ENCODE measurements at regions not wholly inside any gene's neighbourhood (a gene's known extent, or its start where the extent isn't known, plus 50 kb on each side); places are given as distances from the start of the nearest gene placed in this dataset.

GRCh38 chr6:132244744-132245143 is 156.5 kb downstream of the MOXD1 start:
- DNase-seq: no peak

GRCh38 chr6:132236744-132237143 is 164.5 kb downstream of the MOXD1 start:
- no peak for DNase-seq

DNA sequence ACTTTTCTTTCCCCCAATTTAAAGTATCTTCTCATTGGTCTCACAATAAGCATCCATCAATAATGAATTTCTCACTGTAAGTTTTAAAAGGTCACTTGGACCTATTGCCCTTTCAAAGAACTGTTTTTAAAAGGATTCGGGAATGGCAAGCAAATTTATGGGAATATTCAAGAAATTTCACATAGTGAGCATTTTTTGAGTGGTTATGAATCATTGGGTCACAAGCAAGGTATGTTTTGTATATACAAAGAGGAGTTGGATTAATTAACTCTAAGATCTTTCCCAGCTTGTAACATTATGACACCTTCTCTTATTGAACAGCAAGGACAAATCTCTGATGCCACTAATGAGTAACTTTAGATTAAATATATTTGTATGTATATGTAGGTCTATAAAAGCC is 165.0 kb downstream of the MOXD1 start:
- no peak for DNase-seq

DNA sequence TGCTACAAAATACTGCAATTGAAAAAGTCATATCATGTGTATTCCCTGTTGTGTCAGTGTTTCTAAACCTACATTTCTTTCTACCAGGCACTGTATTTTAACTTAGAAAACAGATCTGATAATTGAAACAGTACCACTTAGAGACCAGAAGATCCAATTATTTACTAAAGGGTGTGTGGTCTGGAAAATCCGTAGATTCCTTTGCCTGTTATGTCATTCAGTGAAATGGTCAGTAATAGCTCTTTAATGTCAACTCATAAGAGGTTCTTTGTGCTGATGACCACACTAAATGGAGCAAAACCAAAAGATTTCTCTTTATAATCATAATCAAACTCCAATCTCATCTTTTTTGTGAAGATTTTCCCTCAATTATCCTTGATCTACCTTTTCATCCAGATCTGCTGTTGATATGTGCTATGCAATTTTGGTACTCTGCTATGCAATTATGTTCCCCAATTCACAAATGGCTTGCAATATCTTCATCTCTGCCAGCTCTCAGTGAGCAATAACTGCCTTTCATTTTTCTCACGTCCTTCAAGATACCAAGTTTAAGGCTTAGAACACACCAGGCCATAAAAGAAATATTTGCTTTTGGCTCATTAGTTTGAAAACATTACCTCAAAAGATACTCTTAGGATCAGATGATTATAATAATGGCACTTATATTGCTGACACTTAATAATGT is 165.5 kb downstream of the MOXD1 start:
- DNase-seq: no peak

DNA sequence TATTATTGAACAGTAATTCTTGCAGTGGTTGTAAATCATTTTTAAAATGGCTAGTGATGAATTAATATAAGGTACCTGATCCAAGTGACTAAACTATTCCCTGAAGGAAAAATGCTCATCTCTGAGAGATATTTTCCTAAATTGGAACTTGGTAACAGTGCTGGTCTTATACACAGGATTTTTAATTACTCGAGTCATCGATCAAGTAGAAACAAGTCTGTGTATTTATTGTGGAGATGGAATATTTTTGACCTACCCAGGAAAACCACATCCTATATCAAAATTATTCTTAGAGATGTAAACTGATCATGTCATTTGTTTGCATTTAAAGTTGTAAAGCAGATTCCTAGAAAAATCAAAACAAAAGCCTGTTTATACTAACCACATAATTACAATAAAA is 166.9 kb downstream of the MOXD1 start:
- DNase-seq: no peak

DNA sequence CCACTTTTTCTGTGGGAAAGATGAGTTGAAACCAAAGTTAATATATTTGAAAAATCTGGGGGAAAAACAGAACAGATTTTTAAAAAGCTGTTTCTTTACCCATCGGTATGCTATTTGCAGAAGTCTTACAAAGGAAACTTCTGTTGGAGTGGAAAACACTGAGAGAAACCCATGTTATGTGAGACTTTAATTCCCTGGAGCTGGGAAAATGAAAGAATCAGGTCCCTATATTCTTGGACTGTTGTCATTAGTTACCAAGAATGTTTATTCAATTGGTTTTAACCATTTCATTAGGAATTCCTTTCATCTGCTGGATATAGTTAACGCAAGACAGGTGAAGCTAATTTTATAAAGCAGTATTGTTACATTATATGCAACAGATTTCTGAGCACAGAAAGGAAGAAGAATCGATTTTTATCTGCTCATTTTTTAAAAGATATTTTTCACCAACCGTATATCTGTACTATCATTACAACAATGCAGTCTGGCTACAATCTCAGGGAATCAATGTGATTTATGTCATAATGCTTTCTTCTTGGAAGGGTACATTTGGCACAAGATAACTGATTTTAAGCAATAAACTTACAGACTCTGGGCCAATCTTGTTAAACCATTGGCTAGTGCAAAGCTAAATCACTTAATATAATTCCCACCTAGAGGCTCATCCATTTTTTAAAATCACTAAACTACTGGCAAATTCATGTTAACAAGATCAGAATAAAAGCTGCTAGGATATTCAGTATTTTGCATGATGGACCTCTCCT is 170.0 kb downstream of the MOXD1 start:
- no peak for DNase-seq

GRCh38 chr6:132228894-132229293 is 172.4 kb downstream of the MOXD1 start:
- no peak for DNase-seq

DNA sequence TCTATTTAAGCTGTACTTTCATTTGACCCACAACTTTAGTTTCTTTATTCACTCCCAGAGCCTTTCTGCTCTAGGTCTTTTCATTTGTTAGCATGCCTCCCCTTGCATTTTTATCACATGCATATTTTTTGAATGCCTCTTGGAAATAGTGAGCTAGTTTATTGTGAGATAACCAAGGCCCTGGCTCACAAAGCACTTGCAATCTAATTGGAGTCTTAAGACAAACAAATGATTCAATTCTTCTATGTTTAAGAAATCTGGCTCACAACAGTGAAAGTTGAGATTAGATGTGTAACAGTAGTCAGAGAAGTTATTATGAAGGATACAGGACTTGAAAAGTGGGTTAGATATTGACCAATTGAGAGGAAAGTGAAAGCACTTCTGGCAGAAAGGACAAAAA is 173.4 kb downstream of the MOXD1 start:
- DNase-seq: no peak

- no peak for DNase-seq
Observed at GRCh38 chr6:132224943-132225342, 176.3 kb downstream of the MOXD1 start.

GRCh38 chr6:132220800-132221199 is 180.5 kb downstream of the MOXD1 start:
- DNase-seq: no peak

DNA sequence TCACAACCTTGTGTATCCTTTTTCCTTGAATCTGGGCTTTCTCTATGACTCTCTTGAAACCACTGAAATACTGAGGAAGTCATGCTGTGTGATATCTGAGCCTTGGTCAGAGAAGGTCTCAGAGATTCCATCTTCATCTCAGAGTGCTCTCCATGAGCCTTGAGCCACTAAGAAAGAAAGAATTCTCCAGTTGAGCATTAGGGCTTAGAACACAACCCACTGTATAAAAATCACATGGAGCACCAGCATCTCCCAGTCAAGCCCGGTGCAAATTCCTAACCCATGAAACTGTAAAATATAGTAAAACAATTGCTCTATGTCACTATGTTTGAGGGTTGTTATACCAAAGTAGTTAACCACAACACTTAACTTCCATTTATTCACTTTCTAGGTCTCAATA is 181.4 kb downstream of the MOXD1 start:
- no peak for DNase-seq

DNA sequence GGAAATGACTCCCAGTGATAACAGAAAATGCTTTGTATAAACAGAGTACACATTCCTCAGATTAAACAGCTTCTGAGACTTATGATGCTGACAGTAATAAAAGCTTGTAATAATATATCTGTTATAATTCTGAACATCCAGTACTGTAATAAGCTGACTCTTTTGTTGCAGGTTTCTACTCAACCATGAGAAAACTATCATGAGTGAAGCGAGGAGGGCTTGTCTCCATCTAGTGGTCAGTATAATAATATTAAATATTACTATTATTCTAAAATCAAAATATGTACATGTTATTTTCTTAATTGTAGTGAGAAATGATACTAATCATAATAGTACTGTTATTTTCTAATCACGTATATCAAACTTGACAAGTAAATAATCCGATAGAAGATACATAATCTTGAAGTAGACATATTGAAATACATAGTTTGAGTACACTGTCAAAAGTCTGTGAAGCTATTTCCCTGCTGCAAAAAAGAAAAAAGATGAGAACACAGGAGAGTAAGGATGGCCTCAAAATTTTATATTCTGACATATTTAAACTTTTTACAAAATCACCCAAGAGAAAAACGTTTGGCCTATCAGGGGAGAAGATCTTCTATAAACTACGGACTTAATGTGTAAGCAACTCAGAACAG is 183.1 kb downstream of the MOXD1 start:
- no peak for DNase-seq

DNA sequence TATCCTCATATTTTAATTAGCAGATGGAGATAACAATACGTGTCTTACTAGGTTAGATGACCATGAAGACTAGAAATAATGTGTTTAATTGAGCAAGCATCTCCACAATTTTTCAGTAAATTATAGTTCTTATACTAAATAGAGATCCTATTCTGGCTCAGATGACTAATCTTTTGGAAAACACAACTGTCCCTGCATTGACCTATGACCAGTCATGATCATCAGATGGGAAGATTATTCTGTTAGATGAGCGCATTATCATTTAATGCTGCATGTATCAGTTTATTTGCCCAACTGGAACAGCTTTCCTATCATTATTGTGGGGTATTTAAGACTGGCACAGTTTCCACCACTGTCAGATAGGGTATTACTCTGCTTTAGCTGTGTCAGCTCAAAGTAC is 185.5 kb downstream of the MOXD1 start:
- no peak for DNase-seq

DNA sequence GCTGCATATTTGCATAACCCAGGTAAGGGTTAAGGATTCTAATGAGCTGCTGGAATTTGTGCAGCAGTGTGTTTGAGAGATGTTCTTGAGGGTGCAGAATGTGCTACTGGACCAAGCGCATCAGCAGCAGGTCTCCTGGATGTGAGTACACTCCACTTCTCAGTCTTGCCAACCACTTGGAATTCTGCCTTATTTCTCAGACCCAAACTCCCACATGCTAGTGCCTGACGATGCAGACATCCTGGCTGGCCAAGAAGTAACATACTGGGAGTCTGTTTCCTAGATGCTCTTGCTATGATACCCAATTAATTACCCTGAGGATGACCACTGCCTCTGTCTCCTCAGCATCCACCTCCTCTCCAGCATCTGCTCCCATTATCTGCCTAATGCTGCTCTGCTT is 186.6 kb downstream of the MOXD1 start:
- no peak for DNase-seq

GRCh38 chr6:132213732-132214131 is 187.5 kb downstream of the MOXD1 start:
- no peak for DNase-seq

- no peak for DNase-seq
Observed at GRCh38 chr6:132213191-132213590, 188.1 kb downstream of the MOXD1 start.

DNA sequence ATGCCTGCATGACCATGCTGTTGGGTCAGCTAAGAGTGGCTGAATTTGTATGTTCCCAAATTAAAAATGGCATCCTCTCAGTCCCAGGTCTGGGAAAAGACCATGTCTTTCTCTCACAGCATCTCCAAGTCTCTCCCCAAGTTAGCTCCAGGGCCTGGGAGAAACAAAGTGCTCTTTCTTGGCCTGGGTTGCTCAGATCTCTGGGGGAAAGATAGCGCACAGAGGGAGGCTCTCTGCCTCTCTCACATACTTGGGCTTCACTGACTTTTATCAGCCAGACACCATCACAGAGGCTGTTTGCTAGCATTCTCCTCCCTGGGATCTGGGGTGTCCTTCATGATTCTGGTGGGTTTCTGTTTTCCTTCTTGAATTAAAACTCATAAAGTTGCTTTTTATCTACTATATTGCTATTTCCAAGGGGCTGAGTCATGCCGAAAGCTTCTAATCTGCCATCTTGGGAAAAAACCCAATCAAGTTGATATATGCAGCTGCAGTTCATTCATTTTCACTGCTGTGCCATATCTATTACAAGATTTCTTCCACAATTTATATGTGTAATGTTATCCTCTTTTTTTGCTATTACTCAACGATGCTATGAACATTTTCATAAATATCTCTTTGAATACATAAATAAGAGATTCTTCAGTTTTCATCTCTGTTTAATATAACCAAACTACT is 190.2 kb downstream of the MOXD1 start:
- DNase-seq: no peak

DNA sequence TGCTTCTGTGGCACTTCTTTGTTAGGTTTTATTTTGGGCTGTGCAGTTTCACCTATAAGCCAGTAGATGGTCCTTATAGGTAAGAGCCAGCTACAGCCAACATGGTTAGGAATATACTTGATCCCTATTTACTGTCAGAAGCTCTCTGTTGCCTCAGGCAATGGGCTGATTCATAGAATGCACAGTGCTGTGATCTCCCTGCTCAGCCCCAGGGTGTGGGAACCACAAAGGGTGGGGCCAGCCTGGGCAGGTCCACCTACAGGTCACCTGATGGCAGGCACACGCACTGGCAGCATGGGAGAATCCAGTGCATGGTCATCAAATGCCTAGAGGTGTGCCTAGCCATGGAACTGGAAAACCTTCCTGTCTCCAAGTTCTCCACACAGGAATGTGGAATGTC is 191.9 kb downstream of the MOXD1 start:
- DNase-seq: no peak

DNA sequence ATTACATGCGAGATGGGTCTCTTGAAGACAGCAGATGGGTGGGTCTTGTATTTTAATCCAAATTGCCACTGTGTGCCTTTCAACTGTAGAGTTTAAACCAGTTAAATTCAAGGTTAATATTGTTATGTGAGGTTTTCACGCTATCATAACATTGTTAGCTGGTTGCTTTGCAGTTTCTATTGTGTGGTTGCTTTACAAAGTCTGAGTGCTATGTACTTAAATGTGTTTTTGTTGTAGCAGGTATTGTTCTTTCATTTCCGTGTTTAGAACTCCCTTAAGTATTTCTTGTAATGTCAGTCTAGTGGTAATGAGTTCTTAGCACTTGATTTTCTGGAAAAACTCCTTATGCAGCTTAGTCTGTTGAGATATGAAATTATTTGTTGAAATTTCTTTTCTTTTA is 193.3 kb downstream of the MOXD1 start:
- DNase-seq: no peak

GRCh38 chr6:132205946-132206345 is 195.3 kb downstream of the MOXD1 start:
- no peak for DNase-seq

GRCh38 chr6:132204591-132204990 is 196.7 kb downstream of the MOXD1 start:
- DNase-seq: no peak

DNA sequence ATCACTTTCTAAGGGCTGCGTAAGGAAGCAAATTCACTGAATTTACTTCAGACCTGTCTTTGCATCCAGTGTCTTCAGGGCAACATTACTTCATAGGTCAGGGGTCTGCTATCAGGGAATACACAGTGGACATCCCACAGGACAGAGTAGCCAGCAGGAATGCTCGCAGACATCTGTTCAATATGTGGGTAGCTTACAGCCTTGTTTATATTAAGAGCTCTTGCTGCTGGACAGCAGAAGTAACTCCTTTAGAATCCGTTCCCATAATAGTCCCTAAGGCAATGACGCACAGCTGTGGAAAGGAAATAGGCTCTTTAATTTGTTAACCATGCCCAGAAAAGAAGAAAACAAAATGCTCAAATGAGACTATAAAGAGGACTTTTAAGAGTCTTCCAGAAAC is 198.7 kb downstream of the MOXD1 start:
- DNase-seq: no peak
